Fibroblast of the aortic adventitia (primary cell): ENCODE measurements at regions not wholly inside any gene's neighbourhood (a gene's known extent, or its start where the extent isn't known, plus 50 kb on each side); places are given as distances from the start of the nearest gene placed in this dataset.

Experiments used
- DNase-seq: peaks from one replicate; pipeline ENCODE4 v3.0.0-alpha.2; 2010; ENCODE audit warnings: low read depth
- H3K4me3 ChIP-seq: 2 replicates; pipeline ENCODE4 v1.5.1; 2011; ENCODE audit warnings: low read depth, mild to moderate bottlenecking, control low read depth, low read length, moderate library complexity
- TF ChIP-seq, protein P1 (sequence below): IDR thresholded peaks from 2 replicates; pipeline ENCODE4 v1.5.1; 2011; ENCODE audit warnings: mild to moderate bottlenecking, low read length, control low read depth, inconsistent platforms; ENCODE audit not compliant: insufficient read depth

DNA sequence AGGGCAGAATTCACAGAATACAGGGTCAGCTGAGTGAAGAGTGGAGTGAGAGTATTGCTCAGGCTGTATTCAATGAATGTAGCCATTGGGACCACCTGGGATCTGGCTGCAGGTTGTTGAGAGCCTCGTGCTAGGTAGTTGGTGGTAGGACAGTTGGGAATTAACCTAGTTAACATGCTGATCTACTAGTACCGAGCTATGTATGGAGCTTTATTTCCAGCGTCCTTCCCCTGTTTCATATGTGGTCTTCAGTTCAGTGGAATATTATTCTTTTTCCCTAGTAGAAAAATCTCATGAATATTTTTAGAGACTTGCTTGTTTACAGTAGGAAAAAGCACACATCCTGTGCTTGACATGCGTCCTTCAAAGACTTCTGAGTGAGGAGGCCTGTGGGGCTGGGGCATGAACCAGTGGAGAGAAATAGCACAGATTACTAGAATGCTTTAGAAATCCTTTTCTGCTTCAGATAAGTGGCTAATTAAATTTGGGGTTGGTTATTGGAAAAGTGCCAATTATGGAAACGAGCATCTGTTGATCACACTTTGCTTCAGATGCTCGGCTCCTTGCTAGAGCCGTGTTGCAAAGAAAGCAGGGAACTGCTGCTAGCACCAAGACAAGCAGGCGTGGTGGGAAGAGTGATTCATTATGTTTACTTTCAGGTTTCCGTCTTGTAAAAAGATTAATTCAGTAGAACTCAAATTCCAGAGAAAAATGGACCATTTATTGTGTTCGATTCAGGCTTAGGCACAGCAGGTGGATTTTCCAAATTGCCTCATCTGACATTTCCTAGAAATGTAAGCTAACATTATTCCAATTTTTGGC is 53.6 kb downstream of the ARF6 start:
- H3K4me3 ChIP-seq: no peak overlapping the region
- peak; percentile 79 for DNase-seq
- TF ChIP-seq, protein P1, sequence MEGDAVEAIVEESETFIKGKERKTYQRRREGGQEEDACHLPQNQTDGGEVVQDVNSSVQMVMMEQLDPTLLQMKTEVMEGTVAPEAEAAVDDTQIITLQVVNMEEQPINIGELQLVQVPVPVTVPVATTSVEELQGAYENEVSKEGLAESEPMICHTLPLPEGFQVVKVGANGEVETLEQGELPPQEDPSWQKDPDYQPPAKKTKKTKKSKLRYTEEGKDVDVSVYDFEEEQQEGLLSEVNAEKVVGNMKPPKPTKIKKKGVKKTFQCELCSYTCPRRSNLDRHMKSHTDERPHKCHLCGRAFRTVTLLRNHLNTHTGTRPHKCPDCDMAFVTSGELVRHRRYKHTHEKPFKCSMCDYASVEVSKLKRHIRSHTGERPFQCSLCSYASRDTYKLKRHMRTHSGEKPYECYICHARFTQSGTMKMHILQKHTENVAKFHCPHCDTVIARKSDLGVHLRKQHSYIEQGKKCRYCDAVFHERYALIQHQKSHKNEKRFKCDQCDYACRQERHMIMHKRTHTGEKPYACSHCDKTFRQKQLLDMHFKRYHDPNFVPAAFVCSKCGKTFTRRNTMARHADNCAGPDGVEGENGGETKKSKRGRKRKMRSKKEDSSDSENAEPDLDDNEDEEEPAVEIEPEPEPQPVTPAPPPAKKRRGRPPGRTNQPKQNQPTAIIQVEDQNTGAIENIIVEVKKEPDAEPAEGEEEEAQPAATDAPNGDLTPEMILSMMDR: no peak

DNA sequence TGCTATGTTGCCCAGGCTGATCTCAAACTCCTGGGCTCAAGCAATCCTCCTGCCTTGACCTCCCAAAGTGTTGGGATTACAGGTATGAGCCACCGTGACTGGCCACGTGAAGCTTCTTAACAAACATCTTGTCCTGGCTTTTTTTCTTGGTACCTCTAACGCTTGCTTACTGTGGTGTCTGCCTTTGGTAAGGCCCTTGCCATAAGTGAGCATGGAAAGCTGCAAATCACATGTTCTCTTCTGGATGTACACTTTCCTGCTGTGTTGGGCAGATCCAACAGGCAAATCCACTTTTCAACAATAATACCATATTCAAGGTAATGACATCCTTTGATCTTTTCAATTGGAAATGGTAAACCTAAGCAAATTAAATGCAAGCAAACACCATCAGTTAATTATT is 54.6 kb downstream of the ARF6 start:
- no peak for DNase-seq
- TF ChIP-seq, protein P1: no peak
- no peak overlapping the region for H3K4me3 ChIP-seq

DNA sequence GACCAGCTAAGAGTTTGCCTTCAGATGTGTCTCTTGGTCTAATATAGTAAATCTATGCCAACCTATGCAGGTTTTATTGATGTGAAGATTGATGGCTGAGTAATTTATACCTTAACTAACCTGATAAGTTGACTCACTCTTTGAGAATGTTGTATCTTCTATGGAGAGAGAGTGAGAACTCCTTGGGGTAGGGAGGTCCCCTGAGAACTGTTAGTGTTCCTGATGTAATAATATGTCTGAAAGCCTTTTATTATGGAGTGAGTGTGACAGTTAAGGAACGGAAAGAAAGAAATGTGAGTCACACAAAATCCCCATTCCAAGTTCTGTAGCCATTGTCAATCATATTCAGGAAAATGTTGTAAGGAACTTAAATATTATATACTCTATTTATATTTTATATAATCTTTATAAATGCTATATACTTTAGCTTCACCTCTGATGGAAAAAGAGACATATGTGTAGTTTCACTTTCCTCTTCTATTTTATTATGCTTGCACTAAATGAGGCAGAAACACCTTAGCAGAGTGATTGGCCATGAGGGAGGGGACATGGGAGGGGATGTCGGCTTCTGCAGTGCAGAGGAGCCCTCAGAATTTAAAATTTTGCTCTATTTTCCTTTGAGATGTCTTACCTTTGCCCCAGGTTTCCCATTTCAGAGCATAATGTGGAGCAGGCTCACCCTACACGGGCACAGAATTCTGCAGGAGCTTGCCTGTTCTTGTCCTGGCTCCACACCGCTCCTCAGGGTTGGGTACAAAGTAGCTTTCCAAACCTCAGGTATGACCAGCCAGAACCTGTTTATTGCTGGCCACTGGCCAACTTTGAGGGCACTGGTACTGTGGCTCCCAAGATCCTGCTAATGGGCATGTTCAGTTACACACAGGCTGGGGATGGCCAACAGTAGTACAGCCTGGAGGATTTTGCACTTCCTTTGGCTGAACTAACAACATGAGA is 57.7 kb downstream of the ARF6 start:
- TF ChIP-seq, protein P1: no peak
- DNase-seq: no peak
- H3K4me3 ChIP-seq: no peak overlapping the region

DNA sequence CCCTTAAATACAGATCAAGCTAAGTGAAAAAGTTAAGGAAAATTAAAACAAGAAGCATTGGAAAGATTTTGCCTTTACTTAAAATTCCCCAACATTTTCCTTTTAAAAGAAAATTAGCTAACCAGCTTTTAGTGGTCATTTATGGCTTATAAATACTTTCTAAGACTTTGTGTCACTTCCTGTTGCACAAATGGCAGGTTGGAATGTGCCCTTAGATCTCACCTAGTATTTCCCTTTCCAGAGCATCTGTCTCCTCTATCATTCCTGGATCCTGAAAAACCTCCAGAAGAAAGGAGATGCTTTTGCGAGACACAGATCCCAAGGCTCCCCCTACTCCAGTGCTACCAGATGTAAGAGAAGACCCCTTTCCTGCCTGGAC is 58.3 kb downstream of the ARF6 start:
- H3K4me3 ChIP-seq: no peak overlapping the region
- TF ChIP-seq, protein P1: no peak
- DNase-seq: no peak

DNA sequence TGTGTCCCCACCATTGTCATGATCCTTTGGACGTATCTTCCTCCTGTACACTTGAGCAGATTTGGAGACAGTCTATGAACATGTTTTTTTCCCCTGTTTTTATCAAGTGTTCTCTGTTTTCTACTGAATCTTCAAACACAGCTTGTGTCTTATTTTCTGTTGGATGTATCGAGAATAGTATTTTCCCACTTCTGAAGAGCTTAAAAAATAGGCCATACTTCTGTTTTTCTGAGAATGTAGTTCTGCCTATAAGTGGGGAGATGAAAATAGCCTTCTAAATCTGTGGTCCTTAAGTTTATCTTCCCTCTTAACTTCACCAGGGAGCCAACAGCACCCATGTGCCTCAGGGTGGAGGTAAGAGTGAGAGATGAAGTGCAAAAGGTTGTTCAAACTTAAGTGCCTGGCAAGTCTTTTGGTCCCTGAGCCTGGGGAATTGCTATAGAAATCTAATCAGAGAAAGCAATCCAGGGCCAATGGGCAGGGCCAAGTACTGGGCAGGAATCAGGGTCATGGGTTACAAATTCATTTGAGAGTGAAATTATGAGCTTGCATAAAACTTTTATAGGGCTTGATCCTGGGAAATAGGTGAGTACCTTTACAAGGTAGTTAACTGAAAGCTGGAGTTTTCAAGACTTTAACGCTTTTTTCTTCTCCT is 58.9 kb downstream of the ARF6 start:
- DNase-seq: no peak
- TF ChIP-seq, protein P1: no peak
- no peak overlapping the region for H3K4me3 ChIP-seq

DNA sequence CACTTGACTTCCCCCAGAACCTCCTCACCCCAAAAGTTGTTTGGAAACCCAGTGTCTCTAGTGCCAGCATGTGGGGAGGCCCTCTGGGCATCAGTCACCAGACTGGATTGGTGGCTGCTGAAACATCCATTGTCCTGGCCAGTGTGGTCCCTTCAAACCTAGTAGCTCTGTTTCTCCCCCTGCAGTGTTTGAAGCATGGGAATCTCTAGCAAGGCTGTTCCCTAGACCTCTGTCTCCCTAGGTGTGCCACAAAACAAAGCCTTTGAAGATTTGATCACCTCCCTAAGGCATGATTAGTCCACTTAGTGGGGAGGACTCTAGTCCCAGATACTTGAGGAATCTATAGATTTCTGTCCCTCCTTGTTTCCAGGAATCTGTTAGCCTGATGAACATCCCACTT is 60.3 kb downstream of the ARF6 start:
- TF ChIP-seq, protein P1: no peak
- H3K4me3 ChIP-seq: no peak overlapping the region
- no peak for DNase-seq
